ENCODE measurements at regions not wholly inside any gene's neighbourhood (a gene's known extent, or its start where the extent isn't known, plus 50 kb on each side); places are given as distances from the start of the nearest gene placed in this dataset.

- H3K9ac ChIP-seq (ENCODE audit: low read length) = no peak overlapping the region
- no peak overlapping the region for H3K27ac ChIP-seq (ENCODE audit: low read depth, low read length)
- H3K36me3 ChIP-seq (ENCODE audit: low read length) = no peaks in the 10 kb centered on the region
- no peaks in the 10 kb centered on the region for H4K20me1 ChIP-seq (ENCODE audit: low read depth, low read length)
- H2AFZ ChIP-seq (ENCODE audit: low read depth, low read length, severe bottlenecking) = no peak overlapping the region
- no peaks in the 10 kb centered on the region for H3K9me2 ChIP-seq (replicated peaks; ENCODE audit: insufficient read depth, low read length)
- no peak overlapping the region for H3K4me2 ChIP-seq (ENCODE audit: low read depth, low read length, poor library complexity, severe bottlenecking)
- H3K9me3 ChIP-seq (ENCODE audit: insufficient read depth, low read length) = no peaks in the 10 kb centered on the region
- no peaks in the 10 kb centered on the region for H3K79me2 ChIP-seq (ENCODE audit: insufficient read depth, low read length)
- H3F3A ChIP-seq (ENCODE audit: insufficient read depth) = no peaks in the 10 kb centered on the region
- no peaks in the 10 kb centered on the region for H3K27me3 ChIP-seq (ENCODE audit: low read length)
- TF ChIP-seq EZH2phosphoT487 (conservative IDR thresholded peaks at IDR 0.05; ENCODE audit: low read length) = no peak
- no peak for TF ChIP-seq CTCF (IDR thresholded peaks at IDR 0.05; ENCODE audit: insufficient read depth, low read length, poor library complexity, severe bottlenecking)
- no peak overlapping the region for H3K4me3 ChIP-seq (ENCODE audit: insufficient read depth, low read length, poor library complexity, severe bottlenecking)
Observed at GRCh38 chr1:186569856-186570255, 108.9 kb upstream of the PDC start.

DNA sequence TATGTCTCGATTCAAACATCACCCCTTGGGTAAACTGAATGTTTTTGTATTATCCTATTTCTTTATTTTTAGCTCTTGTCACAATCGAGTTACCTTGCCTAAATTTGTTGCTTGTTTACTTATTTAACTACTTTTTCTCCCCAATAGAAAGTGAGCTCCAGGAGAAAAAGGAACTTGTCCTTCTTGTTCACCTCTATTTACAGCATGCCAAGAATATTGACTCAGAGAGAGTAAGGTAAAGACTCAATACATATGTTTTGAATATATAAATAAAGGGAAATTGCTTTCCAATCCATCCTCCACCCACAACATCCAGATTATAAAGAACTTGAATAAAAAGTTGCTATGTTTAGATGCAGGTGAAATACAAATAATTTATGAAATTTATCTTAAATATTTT is 107.3 kb upstream of the PDC start:
- Histone ChIP-seq H3K36me3 (ENCODE audit: low read length) (no peaks in the 10 kb centered on the region), H3K9ac (ENCODE audit: low read length) (no peak overlapping the region), H2AFZ (ENCODE audit: low read depth, low read length, severe bottlenecking) (no peak overlapping the region)

GRCh38 chr1:186566140-186566855 is 105.4 kb upstream of the PDC start:
- Histone ChIP-seq H3K9ac (ENCODE audit: low read length) (no peak overlapping the region), H2AFZ (ENCODE audit: low read depth, low read length, severe bottlenecking) (no peak overlapping the region), H3F3A (ENCODE audit: insufficient read depth) (no peaks in the 10 kb centered on the region), H3K36me3 (ENCODE audit: low read length) (no peaks in the 10 kb centered on the region), H4K20me1 (ENCODE audit: low read depth, low read length) (no peaks in the 10 kb centered on the region), H3K4me3 (ENCODE audit: insufficient read depth, low read length, poor library complexity, severe bottlenecking) (no peak overlapping the region), H3K9me3 (ENCODE audit: insufficient read depth, low read length) (no peaks in the 10 kb centered on the region), H3K79me2 (ENCODE audit: insufficient read depth, low read length) (no peaks in the 10 kb centered on the region), H3K4me2 (ENCODE audit: low read depth, low read length, poor library complexity, severe bottlenecking) (no peak overlapping the region), H3K27me3 (ENCODE audit: low read length) (no peaks in the 10 kb centered on the region), H3K9me2 (replicated peaks; ENCODE audit: insufficient read depth, low read length) (no peaks in the 10 kb centered on the region), H3K27ac (ENCODE audit: low read depth, low read length) (no peak overlapping the region)
- TF ChIP-seq EZH2phosphoT487 (conservative IDR thresholded peaks at IDR 0.05; ENCODE audit: low read length) (no peak), CTCF (IDR thresholded peaks at IDR 0.05; ENCODE audit: insufficient read depth, low read length, poor library complexity, severe bottlenecking) (no peak)

More for the DNA sequence above, 107.3 kb upstream of the PDC start:
- Histone ChIP-seq H3F3A (ENCODE audit: insufficient read depth) (no peaks in the 10 kb centered on the region), H3K9me3 (ENCODE audit: insufficient read depth, low read length) (no peaks in the 10 kb centered on the region), H3K4me2 (ENCODE audit: low read depth, low read length, poor library complexity, severe bottlenecking) (no peak overlapping the region), H3K27me3 (ENCODE audit: low read length) (no peaks in the 10 kb centered on the region), H3K27ac (ENCODE audit: low read depth, low read length) (no peak overlapping the region), H3K79me2 (ENCODE audit: insufficient read depth, low read length) (no peaks in the 10 kb centered on the region), H3K9me2 (replicated peaks; ENCODE audit: insufficient read depth, low read length) (no peaks in the 10 kb centered on the region), H4K20me1 (ENCODE audit: low read depth, low read length) (no peaks in the 10 kb centered on the region), H3K4me3 (ENCODE audit: insufficient read depth, low read length, poor library complexity, severe bottlenecking) (no peak overlapping the region)
- TF ChIP-seq CTCF (IDR thresholded peaks at IDR 0.05; ENCODE audit: insufficient read depth, low read length, poor library complexity, severe bottlenecking) (no peak), EZH2phosphoT487 (conservative IDR thresholded peaks at IDR 0.05; ENCODE audit: low read length) (no peak)
